NB4 (cell line): ENCODE measurements at regions not wholly inside any gene's neighbourhood (a gene's known extent, or its start where the extent isn't known, plus 50 kb on each side); places are given as distances from the start of the nearest gene placed in this dataset.

ENCODE experiments used
- DNase-seq: peaks from one replicate; pipeline ENCODE4 v3.0.0; 2010; ENCODE audit warnings: low read depth
- H3K4me3 ChIP-seq: one replicate; pipeline ENCODE4 v1.5.1; 2011; ENCODE audit warnings: mild to moderate bottlenecking, low read depth, low read length, moderate library complexity
- CTCF ChIP-seq: IDR thresholded peaks from one replicate; pipeline ENCODE4 v1.5.1; 2012; ENCODE audit warnings: low read depth, low read length
- MAX ChIP-seq: IDR thresholded peaks from 2 replicates; pipeline ENCODE4 v1.6.1; 2011; ENCODE audit warnings: low read depth, low read length
- MYC ChIP-seq: IDR thresholded peaks from 2 replicates; pipeline ENCODE4 v1.6.1; 2011; ENCODE audit warnings: low read depth, low read length
- POLR2A ChIP-seq: IDR thresholded peaks from 2 replicates; pipeline ENCODE4 v1.6.1; 2011; ENCODE audit warnings: mild to moderate bottlenecking; ENCODE audit not compliant: insufficient read length; ENCODE audit errors: extremely low read depth

- TF ChIP-seq POLR2A (no peak), MAX (no peak), CTCF (no peak), MYC (no peak)
- no peak overlapping the region for H3K4me3 ChIP-seq
- DNase-seq = no peak
Observed at GRCh38 chr2:63665091-63665490, 76.3 kb downstream of the MDH1 start.

- no peak overlapping the region for H3K4me3 ChIP-seq
- no peak for DNase-seq
- TF ChIP-seq CTCF = no peak
- no peak for TF ChIP-seq MAX
- TF ChIP-seq MYC = no peak
- no peak for TF ChIP-seq POLR2A
Observed at GRCh38 chr2:63665846-63666475, 77.2 kb downstream of the MDH1 start.

- TF ChIP-seq MYC = no peak
- no peak for TF ChIP-seq MAX
- TF ChIP-seq CTCF = no peak
- TF ChIP-seq POLR2A = no peak
- DNase-seq = no peak
- H3K4me3 ChIP-seq = no peak overlapping the region
Observed at GRCh38 chr2:63667132-63667700, 78.5 kb downstream of the MDH1 start.

- no peak for DNase-seq
- H3K4me3 ChIP-seq = no peak overlapping the region
- TF ChIP-seq MYC = no peak
- TF ChIP-seq CTCF = no peak
- no peak for TF ChIP-seq POLR2A
- TF ChIP-seq MAX = no peak
Observed at GRCh38 chr2:63668000-63668399, 79.2 kb downstream of the MDH1 start.

DNA sequence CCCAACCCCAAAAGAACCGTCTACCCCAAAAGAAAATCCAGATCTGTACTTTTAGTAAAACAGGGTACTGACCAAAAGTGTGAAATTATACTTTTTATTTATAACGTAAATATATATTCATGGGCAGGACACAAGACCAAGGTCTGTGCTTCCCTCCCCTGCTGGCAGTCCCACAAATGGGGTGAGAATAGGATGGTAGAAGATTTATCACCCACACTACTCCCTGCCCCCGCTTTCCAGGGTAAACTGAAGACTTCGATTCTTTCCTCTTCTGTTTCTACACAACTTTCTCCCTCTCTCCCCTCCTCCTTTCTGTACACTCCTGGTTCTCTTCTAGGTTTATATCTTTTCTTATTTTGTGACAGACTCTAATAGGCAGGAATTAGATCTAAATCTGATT, 79.7 kb downstream of the MDH1 start:
- TF ChIP-seq CTCF (no peak), MAX (no peak), MYC (no peak), POLR2A (no peak)
- DNase-seq = no peak

More for the DNA sequence above, 79.7 kb downstream of the MDH1 start:
- no peak overlapping the region for H3K4me3 ChIP-seq
